RWPE2 (cell line): ENCODE measurements at regions not wholly inside any gene's neighbourhood (a gene's known extent, or its start where the extent isn't known, plus 50 kb on each side); places are given as distances from the start of the nearest gene placed in this dataset.

Experiments
- ATAC-seq: fragments of 200-7000 bp; cut with Tn5 transposase; 3 replicates; pipeline ENCODE4 v1.9.1; 2021; ENCODE audit warnings: low read depth
- DNase-seq: peaks from one replicate; pipeline ENCODE4 v3.0.0-alpha.2; 2020; ENCODE audit warnings: low spot score
- H3K27ac ChIP-seq: fragments of 450-650 bp; 2 replicates; pipeline ENCODE4 v1.5.1; 2017; ENCODE audit warnings: mild to moderate bottlenecking; ENCODE audit not compliant: poor library complexity, severe bottlenecking
- H3K27me3 ChIP-seq: fragments of 250-450 bp; sonication (Bioruptor Pico); 2 replicates; pipeline ENCODE4 v1.5.1; 2021; ENCODE audit warnings: mild to moderate bottlenecking, moderate library complexity; ENCODE audit not compliant: insufficient read depth, poor library complexity, severe bottlenecking
- H3K36me3 ChIP-seq: fragments of 250-450 bp; sonication (Bioruptor Pico); 2 replicates; pipeline ENCODE4 v1.5.1; 2020; ENCODE audit warnings: low read depth, mild to moderate bottlenecking, moderate library complexity
- H3K4me1 ChIP-seq: fragments of 250-450 bp; sonication (Bioruptor Pico); 2 replicates; pipeline ENCODE4 v1.5.1; 2021; ENCODE audit warnings: mild to moderate bottlenecking, moderate library complexity; ENCODE audit not compliant: insufficient read depth, poor library complexity, severe bottlenecking
- H3K4me3 ChIP-seq: fragments of 250-450 bp; sonication (Bioruptor Pico); 2 replicates; pipeline ENCODE4 v1.5.1; 2021; ENCODE audit warnings: mild to moderate bottlenecking, moderate library complexity; ENCODE audit not compliant: severe bottlenecking
- H3K9me3 ChIP-seq: fragments of 250-450 bp; sonication (Bioruptor Pico); 2 replicates; pipeline ENCODE4 v1.5.1; 2021; ENCODE audit warnings: mild to moderate bottlenecking, moderate library complexity; ENCODE audit not compliant: severe bottlenecking
- CTCF ChIP-seq: fragments of 450-650 bp; IDR thresholded peaks from one replicate; pipeline ENCODE4 v1.5.1; 2017; ENCODE audit warnings: mild to moderate bottlenecking, moderate library complexity; ENCODE audit not compliant: poor library complexity, severe bottlenecking

GRCh38 chr16:79673635-79674034 lies 73.1 kb upstream of the MAF start:
- no peak overlapping the region for H3K27ac ChIP-seq
- no peak for TF ChIP-seq CTCF
- H3K27me3 ChIP-seq, result no peaks in the 10 kb centered on the region
- H3K4me1 ChIP-seq, result peaks cover 5% of the 10 kb centered on the region
- DNase-seq (no peak), ATAC-seq (no peak)
- H3K9me3 ChIP-seq, result no peaks in the 10 kb centered on the region
- no peak overlapping the region for H3K4me3 ChIP-seq
- H3K36me3 ChIP-seq, result no peaks in the 10 kb centered on the region

- no peak overlapping the region for H3K27ac ChIP-seq
- TF ChIP-seq CTCF, result no peak
- H3K4me1 ChIP-seq, result no peaks in the 10 kb centered on the region
- H3K9me3 ChIP-seq, result no peaks in the 10 kb centered on the region
- H3K4me3 ChIP-seq, result no peak overlapping the region
- no peaks in the 10 kb centered on the region for H3K27me3 ChIP-seq
- H3K36me3 ChIP-seq, result no peaks in the 10 kb centered on the region
- no peak for ATAC-seq
- DNase-seq, result no peak
Measured at GRCh38 chr16:79672524-79672923, 72.0 kb upstream of the MAF start.

- no peak overlapping the region for H3K27ac ChIP-seq
- H3K36me3 ChIP-seq, result no peaks in the 10 kb centered on the region
- no peaks in the 10 kb centered on the region for H3K9me3 ChIP-seq
- H3K27me3 ChIP-seq, result no peaks in the 10 kb centered on the region
- no peak for TF ChIP-seq CTCF
- DNase-seq (no peak), ATAC-seq (no peak)
- no peak overlapping the region for H3K4me3 ChIP-seq
- no peaks in the 10 kb centered on the region for H3K4me1 ChIP-seq
Measured at GRCh38 chr16:79668502-79668901, 68.0 kb upstream of the MAF start.

- no peaks in the 10 kb centered on the region for H3K27me3 ChIP-seq
- no peak for ATAC-seq
- DNase-seq, result no peak
- no peak overlapping the region for H3K27ac ChIP-seq
- no peaks in the 10 kb centered on the region for H3K9me3 ChIP-seq
- H3K36me3 ChIP-seq, result no peaks in the 10 kb centered on the region
- no peak for TF ChIP-seq CTCF
- no peak overlapping the region for H3K4me3 ChIP-seq
- no peaks in the 10 kb centered on the region for H3K4me1 ChIP-seq
Measured at GRCh38 chr16:79665970-79666369, 65.4 kb upstream of the MAF start.

- no peaks in the 10 kb centered on the region for H3K9me3 ChIP-seq
- DNase-seq (no peak), ATAC-seq (no peak)
- TF ChIP-seq CTCF, result no peak
- H3K4me3 ChIP-seq, result no peak overlapping the region
- no peaks in the 10 kb centered on the region for H3K27me3 ChIP-seq
- peaks cover 2% of the 10 kb centered on the region for H3K4me1 ChIP-seq
- H3K36me3 ChIP-seq, result no peaks in the 10 kb centered on the region
- H3K27ac ChIP-seq, result no peak overlapping the region
Measured at GRCh38 chr16:79664407-79664806, 63.9 kb upstream of the MAF start.
